Smooth muscle cell (in vitro differentiated cells): ENCODE measurements at regions not wholly inside any gene's neighbourhood (a gene's known extent, or its start where the extent isn't known, plus 50 kb on each side); places are given as distances from the start of the nearest gene placed in this dataset.

ENCODE experiments used
- DNase-seq: peaks from one replicate; lab custom pipeline; 2025; ENCODE audit not compliant: unreplicated experiment; lab: John Stamatoyannopoulos, UW
- H2AFZ ChIP-seq: fragments of 200-600 bp; sonication (generic); 2 replicates; pipeline ENCODE4 v1.6.0; 2016; ENCODE audit warnings: antibody characterized with exemption, low read depth, mild to moderate bottlenecking
- H3F3A ChIP-seq: fragments of 200-600 bp; sonication (generic); 2 replicates; pipeline ENCODE4 v1.6.0; 2017; ENCODE audit warnings: antibody characterized with exemption, low read depth
- H3K27ac ChIP-seq: fragments of 200-600 bp; sonication (generic); 2 replicates; pipeline ENCODE4 v1.5.1; 2016; ENCODE audit warnings: low read depth, mild to moderate bottlenecking
- H3K27me3 ChIP-seq: fragments of 200-600 bp; sonication (generic); 2 replicates; pipeline ENCODE4 v1.6.1; 2016; ENCODE audit warnings: low read depth, mild to moderate bottlenecking
- H3K36me3 ChIP-seq: fragments of 200-600 bp; sonication (generic); 2 replicates; pipeline ENCODE4 v1.5.1; 2016; ENCODE audit warnings: low read depth
- H3K4me1 ChIP-seq: fragments of 200-600 bp; sonication (generic); 2 replicates; pipeline ENCODE4 v1.5.1; 2016; ENCODE audit warnings: low read depth
- H3K4me2 ChIP-seq: fragments of 200-600 bp; sonication (generic); 2 replicates; pipeline ENCODE4 v1.6.0; 2016; ENCODE audit warnings: mild to moderate bottlenecking
- H3K4me3 ChIP-seq: fragments of 200-600 bp; sonication (generic); 2 replicates; pipeline ENCODE4 v1.5.1; 2016; ENCODE audit warnings: mild to moderate bottlenecking
- H3K79me2 ChIP-seq: fragments of 200-600 bp; sonication (generic); 2 replicates; pipeline ENCODE4 v1.6.0; 2016; ENCODE audit warnings: low read depth, mild to moderate bottlenecking
- H3K9ac ChIP-seq: fragments of 200-600 bp; sonication (generic); 2 replicates; pipeline ENCODE4 v1.6.0; 2016; ENCODE audit warnings: low read depth
- H3K9me3 ChIP-seq: fragments of 200-600 bp; sonication (generic); replicated peaks from 2 replicates; pipeline ENCODE4 v1.5.1; 2016; ENCODE audit warnings: low read depth
- H4K20me1 ChIP-seq: fragments of 200-600 bp; sonication (generic); 2 replicates; pipeline ENCODE4 v1.6.0; 2016; ENCODE audit warnings: low read depth
- WGBS: methylation state at CpG from one replicate; pipeline ENCODE4 v1.1.7; 2016; ENCODE audit warnings: low lambda C conversion rate; 5-methylcytosine and 5-hydroxymethylcytosine counted together
- TF ChIP-seq, protein P1 (sequence below): fragments of 200-600 bp; sonication (generic); IDR thresholded peaks from 2 replicates; pipeline ENCODE4 v1.5.1; 2017; ENCODE audit warnings: borderline replicate concordance, mild to moderate bottlenecking, antibody characterized with exemption; ENCODE audit not compliant: insufficient read depth, poor library complexity, severe bottlenecking

DNA sequence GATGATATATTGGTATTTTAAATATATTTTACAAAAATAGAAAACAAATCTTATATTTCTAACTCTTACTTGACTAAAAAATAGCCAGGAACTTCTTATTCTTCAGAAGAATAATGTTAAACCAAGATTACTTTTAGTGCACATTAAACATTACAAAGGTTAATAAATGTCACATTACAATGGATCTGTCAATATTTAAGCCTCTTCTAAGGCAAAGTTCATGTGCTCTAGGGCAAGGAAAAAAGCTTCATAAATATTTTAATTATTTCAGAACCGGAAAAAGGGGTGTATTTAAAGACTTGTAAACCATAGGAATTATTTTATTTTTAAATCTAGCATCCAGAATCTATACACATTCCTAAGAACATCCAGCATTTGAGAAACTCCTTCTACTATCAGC, 166.9 kb upstream of the ROBO2 start:
- H3K27ac ChIP-seq: no peak overlapping the region
- H3K4me2 ChIP-seq: no peak overlapping the region
- H3F3A ChIP-seq: no peaks in the 10 kb centered on the region
- DNase-seq: no peak
- no peaks in the 10 kb centered on the region for H4K20me1 ChIP-seq
- H3K36me3 ChIP-seq: no peaks in the 10 kb centered on the region
- TF ChIP-seq, protein P1, sequence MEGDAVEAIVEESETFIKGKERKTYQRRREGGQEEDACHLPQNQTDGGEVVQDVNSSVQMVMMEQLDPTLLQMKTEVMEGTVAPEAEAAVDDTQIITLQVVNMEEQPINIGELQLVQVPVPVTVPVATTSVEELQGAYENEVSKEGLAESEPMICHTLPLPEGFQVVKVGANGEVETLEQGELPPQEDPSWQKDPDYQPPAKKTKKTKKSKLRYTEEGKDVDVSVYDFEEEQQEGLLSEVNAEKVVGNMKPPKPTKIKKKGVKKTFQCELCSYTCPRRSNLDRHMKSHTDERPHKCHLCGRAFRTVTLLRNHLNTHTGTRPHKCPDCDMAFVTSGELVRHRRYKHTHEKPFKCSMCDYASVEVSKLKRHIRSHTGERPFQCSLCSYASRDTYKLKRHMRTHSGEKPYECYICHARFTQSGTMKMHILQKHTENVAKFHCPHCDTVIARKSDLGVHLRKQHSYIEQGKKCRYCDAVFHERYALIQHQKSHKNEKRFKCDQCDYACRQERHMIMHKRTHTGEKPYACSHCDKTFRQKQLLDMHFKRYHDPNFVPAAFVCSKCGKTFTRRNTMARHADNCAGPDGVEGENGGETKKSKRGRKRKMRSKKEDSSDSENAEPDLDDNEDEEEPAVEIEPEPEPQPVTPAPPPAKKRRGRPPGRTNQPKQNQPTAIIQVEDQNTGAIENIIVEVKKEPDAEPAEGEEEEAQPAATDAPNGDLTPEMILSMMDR: no peak
- no peaks in the 10 kb centered on the region for H3K9me3 ChIP-seq
- peak overlapping the region; percentile 1 for H3K4me3 ChIP-seq
- no peak overlapping the region for H3K9ac ChIP-seq
- no peaks in the 10 kb centered on the region for H3K79me2 ChIP-seq
- no peaks in the 10 kb centered on the region for H3K4me1 ChIP-seq
- no peaks in the 10 kb centered on the region for H3K27me3 ChIP-seq
- no peak overlapping the region for H2AFZ ChIP-seq
- 97% methylated on average over 1 of the region's 1 CpG for WGBS

DNA sequence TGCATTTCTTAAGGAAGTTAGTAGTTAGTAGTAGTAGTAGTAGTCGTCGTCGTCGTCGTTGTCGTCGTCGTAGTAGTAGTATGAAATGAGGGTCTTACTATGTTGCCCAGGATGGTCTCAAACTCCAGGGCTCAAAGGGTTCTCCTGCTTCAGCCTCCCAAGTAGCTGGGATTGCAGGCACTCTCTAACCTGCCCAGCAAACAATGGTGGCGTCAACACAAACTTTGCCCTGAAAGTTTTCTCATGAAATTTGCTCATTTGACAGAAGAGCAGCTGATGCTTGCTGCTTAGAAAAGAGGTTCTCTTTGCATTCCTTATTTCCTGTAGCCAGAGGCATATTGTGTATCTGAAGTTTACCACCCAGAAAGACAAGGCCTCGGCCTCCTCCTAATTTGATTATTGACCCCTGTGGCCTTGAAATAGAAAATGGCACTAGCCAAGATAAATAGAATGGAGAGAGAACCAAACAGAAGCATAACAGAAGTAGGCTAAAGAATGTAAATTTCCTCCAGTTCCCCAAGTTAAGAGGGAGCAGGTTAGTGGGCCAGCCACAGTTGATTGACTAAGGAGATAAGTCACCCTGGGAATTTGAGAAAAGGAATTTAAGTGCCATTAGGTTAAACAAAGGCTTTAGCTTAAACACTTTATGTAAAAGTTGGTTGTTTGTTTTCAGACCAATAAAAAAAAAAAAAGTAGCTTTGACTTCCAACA, 166.2 kb upstream of the ROBO2 start:
- Histone ChIP-seq H3K36me3 (no peaks in the 10 kb centered on the region), H3K4me3 (peak overlapping the region; percentile 1), H3F3A (no peaks in the 10 kb centered on the region), H3K27ac (no peak overlapping the region), H3K27me3 (no peaks in the 10 kb centered on the region), H3K9ac (no peak overlapping the region), H3K4me1 (no peaks in the 10 kb centered on the region), H4K20me1 (no peaks in the 10 kb centered on the region), H3K79me2 (no peaks in the 10 kb centered on the region), H3K4me2 (no peak overlapping the region), H3K9me3 (no peaks in the 10 kb centered on the region), H2AFZ (no peak overlapping the region)
- TF ChIP-seq, protein P1: no peak
- no peak for DNase-seq
- WGBS: 88% methylated on average over 10 of the region's 10 CpGs

DNA sequence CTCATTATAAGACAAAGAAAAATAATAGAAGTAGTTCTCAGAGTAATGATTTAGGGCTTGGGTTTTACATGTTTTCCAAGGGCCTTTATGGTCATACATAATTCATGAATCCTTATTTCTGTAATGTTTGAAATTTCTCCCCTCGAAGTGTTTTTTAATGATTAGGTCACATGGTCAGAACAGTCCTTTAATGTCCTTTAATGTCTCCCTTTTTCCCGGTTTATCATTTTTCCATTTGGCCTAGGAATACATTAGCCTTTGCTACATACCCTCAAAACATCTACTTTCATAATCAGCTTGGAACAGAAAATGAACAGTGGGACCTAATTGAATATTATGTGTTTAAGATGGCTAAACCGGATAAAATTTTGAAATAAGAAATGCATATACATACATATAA, 159.9 kb upstream of the ROBO2 start:
- no peaks in the 10 kb centered on the region for H3K9me3 ChIP-seq
- no peak overlapping the region for H3K4me3 ChIP-seq
- H3K27ac ChIP-seq: no peak overlapping the region
- H3K27me3 ChIP-seq: no peaks in the 10 kb centered on the region
- H3F3A ChIP-seq: no peaks in the 10 kb centered on the region
- no peaks in the 10 kb centered on the region for H4K20me1 ChIP-seq
- no peaks in the 10 kb centered on the region for H3K36me3 ChIP-seq
- H3K9ac ChIP-seq: no peak overlapping the region
- 82% methylated on average over 3 of the region's 3 CpGs for WGBS
- H2AFZ ChIP-seq: no peak overlapping the region
- H3K4me1 ChIP-seq: no peaks in the 10 kb centered on the region
- TF ChIP-seq, protein P1: no peak
- no peak for DNase-seq
- H3K4me2 ChIP-seq: no peak overlapping the region
- H3K79me2 ChIP-seq: no peaks in the 10 kb centered on the region

DNA sequence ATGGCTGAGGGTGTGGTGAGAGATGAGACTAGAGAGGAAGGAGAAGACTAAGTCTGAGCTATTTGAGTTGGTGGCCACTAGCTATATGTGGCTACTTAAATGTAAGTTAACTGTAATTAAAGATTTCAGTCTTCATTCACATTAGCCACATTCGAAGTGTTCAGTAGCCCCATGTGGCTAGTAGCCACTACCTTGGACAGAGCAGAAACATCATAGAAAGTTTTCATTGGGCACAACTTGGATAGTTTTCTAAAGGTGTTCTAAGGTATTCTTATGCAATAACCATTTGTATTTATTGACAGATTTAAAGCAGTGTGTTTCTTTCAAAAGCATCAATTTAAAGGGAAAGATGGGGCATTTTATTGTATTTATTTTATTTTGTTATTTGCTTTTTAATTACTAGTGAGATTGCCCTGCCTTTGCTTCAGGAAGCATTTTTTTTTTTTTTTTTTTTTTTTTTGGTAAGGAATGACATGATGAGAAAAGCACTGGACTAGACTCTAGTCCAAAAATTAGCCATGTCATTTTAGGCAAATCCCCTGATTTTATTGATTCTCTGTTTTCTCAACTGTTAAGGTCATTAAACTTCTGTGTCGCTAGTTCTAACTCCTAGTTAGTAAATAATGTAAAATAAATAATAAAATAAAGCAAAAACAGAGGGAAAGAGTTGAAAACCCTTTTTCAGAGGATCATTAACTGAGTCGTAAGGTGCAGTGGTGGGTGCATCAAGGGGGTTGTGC, 153.0 kb upstream of the ROBO2 start:
- DNase-seq: no peak
- H3K36me3 ChIP-seq: no peaks in the 10 kb centered on the region
- no peaks in the 10 kb centered on the region for H3K79me2 ChIP-seq
- H4K20me1 ChIP-seq: no peaks in the 10 kb centered on the region
- no peaks in the 10 kb centered on the region for H3K9me3 ChIP-seq
- 93% methylated on average over 3 of the region's 3 CpGs for WGBS
- TF ChIP-seq, protein P1: no peak
- H2AFZ ChIP-seq: no peak overlapping the region
- no peaks in the 10 kb centered on the region for H3K27me3 ChIP-seq
- no peak overlapping the region for H3K4me3 ChIP-seq
- H3K27ac ChIP-seq: no peak overlapping the region
- H3K9ac ChIP-seq: no peak overlapping the region
- no peak overlapping the region for H3K4me2 ChIP-seq
- no peaks in the 10 kb centered on the region for H3F3A ChIP-seq
- H3K4me1 ChIP-seq: no peaks in the 10 kb centered on the region
